HG03196 (cell line): ENCODE measurements at regions not wholly inside any gene's neighbourhood (a gene's known extent, or its start where the extent isn't known, plus 50 kb on each side); places are given as distances from the start of the nearest gene placed in this dataset.
"Not testable (repeated sequence)": the region's sequence is repeated elsewhere in the genome, so short reads cannot be mapped to it uniquely, and the experiment has no call there.

Experiments
- ATAC-seq: cut with Tn5 transposase; IDR thresholded peaks from one replicate; pipeline ENCODE4 v1.9.1; 2021; ENCODE audit not compliant: unreplicated experiment

DNA sequence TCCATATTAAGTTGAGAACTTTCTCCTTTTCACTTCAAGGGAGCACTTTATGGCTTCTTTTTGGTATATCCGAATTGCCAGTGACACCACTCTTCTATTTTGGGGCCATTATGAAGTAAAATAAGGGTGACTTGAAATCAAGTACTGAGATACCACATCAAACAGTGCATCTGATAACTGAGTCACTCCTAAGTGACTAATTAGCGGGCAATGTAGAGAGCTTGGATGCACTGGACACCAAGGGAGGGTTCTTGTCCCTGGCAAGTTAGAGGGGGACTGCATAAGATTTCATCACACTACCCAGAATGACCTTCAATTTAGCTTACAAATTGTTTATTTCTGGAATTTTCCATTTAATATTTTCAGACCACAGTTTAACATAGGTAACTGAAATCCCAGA, 813.9 kb upstream of the CDH10 start:
- no peak for ATAC-seq

GRCh38 chr5:25453500-25453899, 808.7 kb upstream of the CDH10 start:
- ATAC-seq = no peak

- ATAC-seq = no peak
These were observed 806.5 kb upstream of the CDH10 start for GRCh38 chr5:25451294-25451693.

GRCh38 chr5:25448646-25449045, 803.9 kb upstream of the CDH10 start:
- ATAC-seq = no peak

DNA sequence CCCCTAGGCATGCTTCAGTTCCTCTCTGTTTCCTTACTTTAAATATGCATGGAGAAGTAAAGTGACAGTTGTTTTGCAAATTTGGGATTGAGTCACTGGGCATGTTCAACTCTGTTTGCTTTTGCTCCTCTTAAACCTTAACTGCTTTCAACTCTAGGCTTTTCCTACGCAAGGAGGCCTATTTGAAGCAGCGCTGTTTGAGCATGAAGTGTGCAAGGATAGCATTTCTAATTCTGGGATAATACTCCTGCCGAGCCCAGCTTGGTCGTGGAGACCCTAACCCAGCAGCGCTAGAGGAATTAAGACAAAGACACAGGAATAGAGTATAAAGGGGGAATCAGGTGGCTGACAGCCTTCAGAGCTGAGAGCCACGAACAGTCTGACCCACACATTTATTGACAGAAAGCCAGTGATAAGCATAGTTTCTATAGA, 803.4 kb upstream of the CDH10 start:
- ATAC-seq = no peak

GRCh38 chr5:25446061-25446420, 801.3 kb upstream of the CDH10 start:
- ATAC-seq = not testable (repeated sequence)

- ATAC-seq = not testable (repeated sequence)
These were observed 800.7 kb upstream of the CDH10 start for GRCh38 chr5:25445381-25446060.

- no peak for ATAC-seq
These were observed 799.9 kb upstream of the CDH10 start for GRCh38 chr5:25444697-25445096.

DNA sequence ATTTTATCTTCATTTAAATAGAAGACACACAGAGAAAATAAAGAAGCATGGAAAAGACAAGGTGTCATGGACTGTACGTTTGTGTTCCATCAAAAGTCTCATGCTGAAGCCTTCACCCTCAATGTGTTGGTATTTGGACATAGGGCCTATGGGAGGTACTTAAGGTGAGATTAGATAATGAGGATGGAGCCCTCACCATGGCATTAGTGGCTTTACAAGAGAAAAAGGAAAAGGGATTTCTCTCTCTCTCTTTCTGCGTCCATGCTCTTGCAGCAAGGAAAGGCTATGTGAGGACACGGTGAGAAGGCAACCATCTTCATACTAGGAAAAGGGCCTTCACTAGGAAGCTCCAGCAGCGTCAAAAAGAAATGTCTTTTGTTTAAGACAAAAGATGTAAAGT, 797.0 kb upstream of the CDH10 start:
- no peak for ATAC-seq

DNA sequence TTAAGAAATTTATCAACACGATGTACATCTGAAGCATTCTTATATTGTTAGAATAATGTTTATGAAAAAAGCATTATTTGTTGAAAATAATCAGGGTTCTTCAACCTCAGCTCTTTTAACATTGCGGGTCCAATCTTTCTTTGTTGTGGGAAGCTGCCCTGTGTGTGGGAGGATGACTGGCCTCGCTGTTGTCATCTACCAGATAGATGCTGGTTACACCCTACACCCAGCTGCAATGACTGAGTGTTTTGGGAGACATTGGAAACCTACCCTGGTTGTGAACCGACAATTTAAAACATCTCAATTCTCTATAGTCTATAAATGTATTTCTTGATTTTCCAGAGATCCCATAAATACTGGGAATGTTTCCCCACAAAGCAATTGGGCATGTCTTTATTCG, 794.2 kb upstream of the CDH10 start:
- ATAC-seq = no peak

- ATAC-seq = not testable (repeated sequence)
These were observed 793.6 kb upstream of the CDH10 start for GRCh38 chr5:25438375-25438774.

GRCh38 chr5:25436452-25436851, 791.7 kb upstream of the CDH10 start:
- no peak for ATAC-seq

- ATAC-seq = no peak
These were observed 791.1 kb upstream of the CDH10 start for GRCh38 chr5:25435882-25436281.

DNA sequence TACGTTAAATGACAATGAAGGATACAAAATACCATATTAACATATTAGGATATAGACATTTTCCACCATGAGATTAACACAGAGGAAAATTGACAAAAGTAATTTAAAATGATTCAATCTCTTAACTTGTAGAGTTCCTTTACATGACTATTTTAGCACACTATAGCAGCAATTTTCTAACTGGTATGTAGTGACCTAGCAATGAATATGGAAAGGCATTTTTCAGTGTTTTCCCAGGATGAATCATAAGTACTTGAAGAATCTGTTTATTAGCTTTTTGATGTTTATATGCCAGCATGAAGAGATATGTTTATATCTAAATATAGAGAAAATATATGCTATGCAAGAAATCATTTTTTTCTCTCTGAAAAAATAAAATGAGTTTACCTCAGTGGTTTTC, 782.5 kb upstream of the CDH10 start:
- ATAC-seq = no peak

DNA sequence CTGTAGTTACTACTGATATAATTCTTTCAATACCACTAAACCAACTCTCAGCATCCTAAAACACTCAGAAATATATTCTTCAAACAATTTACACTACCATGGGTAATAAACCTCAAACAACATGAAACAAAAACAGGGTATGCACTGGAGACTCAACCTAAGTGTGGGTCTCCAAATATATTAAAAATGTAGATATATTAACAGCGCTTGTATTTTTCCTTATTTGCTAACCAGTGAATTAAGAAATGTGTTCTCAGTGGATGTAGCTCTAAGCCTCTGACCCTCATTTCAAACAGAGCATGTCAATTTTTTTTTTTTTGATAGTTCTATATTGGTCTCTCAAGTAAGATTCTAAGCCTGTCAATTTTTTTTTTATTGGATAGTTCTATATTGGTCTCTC, 778.5 kb upstream of the CDH10 start:
- ATAC-seq = no peak

DNA sequence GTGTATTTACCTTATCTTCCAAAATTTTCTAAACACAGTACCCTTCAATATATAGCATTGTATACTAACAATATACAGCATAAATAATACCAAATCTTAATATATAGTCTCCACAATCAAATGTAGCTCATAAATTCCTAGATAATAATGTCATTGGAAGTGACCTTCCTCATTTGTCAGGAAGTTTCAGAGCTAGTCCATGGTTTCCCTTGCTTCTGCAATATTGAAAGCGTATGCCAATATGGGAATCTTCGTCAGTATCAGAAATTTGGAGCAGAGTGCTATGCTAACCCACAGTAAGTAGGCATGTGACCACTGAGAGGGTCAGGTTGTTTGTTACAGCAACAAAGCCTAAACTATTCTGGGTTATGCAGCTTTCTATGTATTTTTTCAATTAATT, 774.9 kb upstream of the CDH10 start:
- ATAC-seq = no peak

- no peak for ATAC-seq
These were observed 774.2 kb upstream of the CDH10 start for GRCh38 chr5:25418978-25419377.

GRCh38 chr5:25418319-25418859, 773.6 kb upstream of the CDH10 start:
- ATAC-seq = no peak

DNA sequence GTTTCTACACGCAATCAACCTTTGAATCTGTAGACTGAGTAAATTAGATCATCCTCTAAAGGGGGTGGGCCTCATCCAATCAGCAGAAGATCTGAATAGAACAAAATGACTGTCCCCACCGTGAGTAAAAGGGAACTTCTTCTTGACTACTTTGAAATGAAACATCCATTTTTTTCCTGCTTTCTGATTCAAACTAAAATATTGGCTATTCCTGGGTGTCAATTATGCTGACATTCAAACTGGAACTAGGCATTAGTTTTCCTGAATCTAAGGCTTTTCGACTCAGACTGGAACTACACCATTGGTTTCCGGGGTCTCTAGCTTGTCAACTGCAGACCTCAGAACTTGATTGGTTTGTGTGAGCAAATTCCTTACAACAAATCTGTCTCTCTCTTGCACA, 772.2 kb upstream of the CDH10 start:
- no peak for ATAC-seq

DNA sequence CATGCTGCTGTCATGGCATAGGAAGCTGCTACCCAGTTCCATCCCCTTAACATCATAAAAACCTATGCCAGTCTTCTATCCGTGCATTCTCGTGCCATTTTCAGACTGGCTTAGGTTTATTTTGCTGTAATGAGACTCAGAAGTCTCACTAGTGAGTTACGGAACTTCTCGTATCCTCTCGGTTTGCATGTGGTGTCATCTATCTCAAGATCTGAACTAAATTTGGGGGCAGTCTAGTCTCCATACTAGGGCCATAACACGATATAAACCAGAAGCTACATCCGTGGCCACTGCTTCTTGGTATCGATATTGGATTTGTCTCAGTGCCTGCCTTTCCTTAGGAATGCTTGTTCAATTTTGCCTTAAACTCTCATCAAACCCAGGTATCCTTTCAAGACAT, 771.2 kb upstream of the CDH10 start:
- no peak for ATAC-seq

GRCh38 chr5:25414742-25415141, 770.0 kb upstream of the CDH10 start:
- ATAC-seq = no peak

GRCh38 chr5:25412116-25412661, 767.4 kb upstream of the CDH10 start:
- ATAC-seq = no peak

DNA sequence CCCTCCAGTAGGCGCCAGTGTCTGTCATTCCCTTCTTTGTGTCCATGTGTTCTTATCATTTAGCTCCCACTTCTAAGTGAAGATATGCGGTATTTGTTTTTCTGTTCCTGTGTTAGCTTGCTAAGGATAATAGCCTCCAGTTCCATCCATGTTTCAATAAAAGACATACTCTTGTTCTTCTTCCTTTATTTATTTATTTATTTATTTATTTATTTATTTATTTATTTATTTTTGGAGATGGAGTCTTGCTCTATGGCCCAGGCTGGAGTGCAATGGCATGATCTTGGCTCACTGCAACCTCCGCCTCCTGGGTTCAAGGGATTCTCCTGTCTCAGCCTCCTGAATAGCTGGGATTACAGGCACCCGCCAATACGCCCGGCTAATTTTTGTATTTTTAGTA, 762.6 kb upstream of the CDH10 start:
- not testable (repeated sequence) for ATAC-seq
